ENCODE measurements at regions not wholly inside any gene's neighbourhood (a gene's known extent, or its start where the extent isn't known, plus 50 kb on each side); places are given as distances from the start of the nearest gene placed in this dataset.

DNA sequence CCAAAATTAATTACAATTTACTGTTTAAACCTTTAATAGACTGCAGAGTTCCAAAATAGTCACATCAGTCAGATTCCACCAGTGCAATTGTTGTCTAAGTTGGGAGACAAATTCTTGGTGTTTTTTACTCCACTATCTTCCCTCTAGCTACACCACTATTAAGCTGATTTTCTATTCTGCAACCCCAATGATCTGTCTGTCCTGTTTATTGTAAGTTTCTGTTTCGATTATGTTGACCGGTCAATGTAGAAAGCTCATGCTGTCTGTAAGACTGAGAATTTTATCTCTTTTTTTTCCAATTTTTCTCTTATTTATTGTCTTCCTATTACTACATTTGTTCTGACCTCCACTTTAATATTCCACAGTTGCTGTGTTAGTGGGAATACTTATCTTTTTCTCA, 557.5 kb downstream of the SH2D4B start:
- H3K27ac ChIP-seq (ENCODE audit: low read length) = no peak overlapping the region
- no peak overlapping the region for H2AFZ ChIP-seq (ENCODE audit: low read depth, low read length)
- H3K4me1 ChIP-seq (ENCODE audit: insufficient read depth, low read length) = no peaks in the 10 kb centered on the region
- H3K4me3 ChIP-seq (ENCODE audit: low read depth in 1 of 2, low read length in 2 of 2) = no peak overlapping the region
- H3K9me3 ChIP-seq (ENCODE audit: insufficient read depth, low read length, severe bottlenecking) = no peaks in the 10 kb centered on the region
- H3K4me2 ChIP-seq (ENCODE audit: insufficient read depth, low read length) = no peak overlapping the region
- no peak overlapping the region for H3K9ac ChIP-seq (ENCODE audit: low read depth, low read length)
- no peaks in the 10 kb centered on the region for H3K79me2 ChIP-seq (ENCODE audit: insufficient read depth, low read length)
- no peaks in the 10 kb centered on the region for H4K20me1 ChIP-seq (ENCODE audit: insufficient read depth, low read length)
- no peaks in the 10 kb centered on the region for H3K36me3 ChIP-seq (ENCODE audit: insufficient read depth, low read length)
- no peaks in the 10 kb centered on the region for H3K27me3 ChIP-seq (ENCODE audit: insufficient read depth, low read length, poor library complexity)
- DNase-seq (no peak), ATAC-seq (ENCODE audit: insufficient read depth, low read depth) (no peak)
- TF ChIP-seq, protein P1, sequence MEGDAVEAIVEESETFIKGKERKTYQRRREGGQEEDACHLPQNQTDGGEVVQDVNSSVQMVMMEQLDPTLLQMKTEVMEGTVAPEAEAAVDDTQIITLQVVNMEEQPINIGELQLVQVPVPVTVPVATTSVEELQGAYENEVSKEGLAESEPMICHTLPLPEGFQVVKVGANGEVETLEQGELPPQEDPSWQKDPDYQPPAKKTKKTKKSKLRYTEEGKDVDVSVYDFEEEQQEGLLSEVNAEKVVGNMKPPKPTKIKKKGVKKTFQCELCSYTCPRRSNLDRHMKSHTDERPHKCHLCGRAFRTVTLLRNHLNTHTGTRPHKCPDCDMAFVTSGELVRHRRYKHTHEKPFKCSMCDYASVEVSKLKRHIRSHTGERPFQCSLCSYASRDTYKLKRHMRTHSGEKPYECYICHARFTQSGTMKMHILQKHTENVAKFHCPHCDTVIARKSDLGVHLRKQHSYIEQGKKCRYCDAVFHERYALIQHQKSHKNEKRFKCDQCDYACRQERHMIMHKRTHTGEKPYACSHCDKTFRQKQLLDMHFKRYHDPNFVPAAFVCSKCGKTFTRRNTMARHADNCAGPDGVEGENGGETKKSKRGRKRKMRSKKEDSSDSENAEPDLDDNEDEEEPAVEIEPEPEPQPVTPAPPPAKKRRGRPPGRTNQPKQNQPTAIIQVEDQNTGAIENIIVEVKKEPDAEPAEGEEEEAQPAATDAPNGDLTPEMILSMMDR (IDR thresholded peaks at IDR 0.05; ENCODE audit: borderline replicate concordance, extremely low read depth, low read length, poor library complexity, severe bottlenecking) = no peak
- TF ChIP-seq EZH2 (IDR thresholded peaks at IDR 0.05; ENCODE audit: borderline replicate concordance, low read depth, low read length, severe bottlenecking) = no peak

DNA sequence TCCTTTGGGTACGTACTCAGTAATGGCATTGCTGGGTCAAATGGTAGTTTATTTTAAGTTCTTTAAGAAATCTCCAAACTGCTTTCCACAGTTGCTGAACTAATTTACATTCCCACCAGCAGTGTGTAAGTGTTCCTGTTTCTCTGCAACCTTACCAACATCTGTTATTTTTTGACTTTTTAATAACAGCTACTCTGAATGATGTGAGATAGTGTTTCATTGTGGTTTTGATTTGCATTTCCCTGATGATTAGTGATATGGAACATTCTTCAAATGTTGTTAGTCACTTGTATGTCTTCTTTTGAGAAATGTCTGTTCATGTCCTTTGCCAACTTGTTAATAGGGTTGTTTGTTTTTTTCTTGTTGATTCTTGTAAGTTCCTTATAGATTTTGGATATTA, 558.9 kb downstream of the SH2D4B start:
- H4K20me1 ChIP-seq (ENCODE audit: insufficient read depth, low read length) = no peaks in the 10 kb centered on the region
- no peak overlapping the region for H2AFZ ChIP-seq (ENCODE audit: low read depth, low read length)
- no peak overlapping the region for H3K27ac ChIP-seq (ENCODE audit: low read length)
- H3K36me3 ChIP-seq (ENCODE audit: insufficient read depth, low read length) = no peaks in the 10 kb centered on the region
- no peak overlapping the region for H3K4me2 ChIP-seq (ENCODE audit: insufficient read depth, low read length)
- no peak overlapping the region for H3K4me3 ChIP-seq (ENCODE audit: low read depth in 1 of 2, low read length in 2 of 2)
- no peak overlapping the region for H3K9ac ChIP-seq (ENCODE audit: low read depth, low read length)
- H3K4me1 ChIP-seq (ENCODE audit: insufficient read depth, low read length) = no peaks in the 10 kb centered on the region
- TF ChIP-seq EZH2 (IDR thresholded peaks at IDR 0.05; ENCODE audit: borderline replicate concordance, low read depth, low read length, severe bottlenecking) = no peak
- TF ChIP-seq, protein P1 (IDR thresholded peaks at IDR 0.05; ENCODE audit: borderline replicate concordance, extremely low read depth, low read length, poor library complexity, severe bottlenecking) = no peak
- no peaks in the 10 kb centered on the region for H3K27me3 ChIP-seq (ENCODE audit: insufficient read depth, low read length, poor library complexity)
- H3K9me3 ChIP-seq (ENCODE audit: insufficient read depth, low read length, severe bottlenecking) = no peaks in the 10 kb centered on the region
- DNase-seq (no peak), ATAC-seq (ENCODE audit: insufficient read depth, low read depth) (no peak)
- H3K79me2 ChIP-seq (ENCODE audit: insufficient read depth, low read length) = no peaks in the 10 kb centered on the region

DNA sequence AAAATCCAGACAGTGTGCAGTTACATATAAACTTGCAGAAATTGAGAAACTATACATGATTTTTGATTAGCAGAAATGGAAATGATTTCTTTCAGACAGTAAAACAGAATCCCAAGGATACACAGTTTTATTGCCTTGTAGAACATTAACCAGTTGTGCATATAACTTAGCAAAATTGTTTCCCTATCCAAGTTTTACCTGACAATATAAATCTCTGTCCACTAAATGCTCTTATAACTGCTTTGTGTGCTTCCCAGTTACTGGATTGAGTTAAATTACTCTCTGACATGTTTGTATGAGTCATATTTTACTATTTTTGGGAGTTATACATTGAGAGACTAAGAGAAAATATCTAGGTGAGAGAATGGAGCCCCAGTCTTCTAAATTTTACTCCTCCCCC, 563.4 kb downstream of the SH2D4B start:
- no peak for ATAC-seq (ENCODE audit: insufficient read depth, low read depth)
- TF ChIP-seq EZH2 (IDR thresholded peaks at IDR 0.05; ENCODE audit: borderline replicate concordance, low read depth, low read length, severe bottlenecking) = no peak
- TF ChIP-seq, protein P1 (IDR thresholded peaks at IDR 0.05; ENCODE audit: borderline replicate concordance, extremely low read depth, low read length, poor library complexity, severe bottlenecking) = no peak
- Histone ChIP-seq H2AFZ (ENCODE audit: low read depth, low read length) (no peak overlapping the region), H3K4me1 (ENCODE audit: insufficient read depth, low read length) (no peaks in the 10 kb centered on the region), H3K36me3 (ENCODE audit: insufficient read depth, low read length) (no peaks in the 10 kb centered on the region), H3K4me2 (ENCODE audit: insufficient read depth, low read length) (no peak overlapping the region), H3K9me3 (ENCODE audit: insufficient read depth, low read length, severe bottlenecking) (no peaks in the 10 kb centered on the region), H3K27me3 (ENCODE audit: insufficient read depth, low read length, poor library complexity) (no peaks in the 10 kb centered on the region), H3K4me3 (ENCODE audit: low read depth in 1 of 2, low read length in 2 of 2) (no peak overlapping the region), H4K20me1 (ENCODE audit: insufficient read depth, low read length) (no peaks in the 10 kb centered on the region), H3K27ac (ENCODE audit: low read length) (no peak overlapping the region), H3K9ac (ENCODE audit: low read depth, low read length) (no peak overlapping the region), H3K79me2 (ENCODE audit: insufficient read depth, low read length) (no peaks in the 10 kb centered on the region)
- no peak for DNase-seq

DNA sequence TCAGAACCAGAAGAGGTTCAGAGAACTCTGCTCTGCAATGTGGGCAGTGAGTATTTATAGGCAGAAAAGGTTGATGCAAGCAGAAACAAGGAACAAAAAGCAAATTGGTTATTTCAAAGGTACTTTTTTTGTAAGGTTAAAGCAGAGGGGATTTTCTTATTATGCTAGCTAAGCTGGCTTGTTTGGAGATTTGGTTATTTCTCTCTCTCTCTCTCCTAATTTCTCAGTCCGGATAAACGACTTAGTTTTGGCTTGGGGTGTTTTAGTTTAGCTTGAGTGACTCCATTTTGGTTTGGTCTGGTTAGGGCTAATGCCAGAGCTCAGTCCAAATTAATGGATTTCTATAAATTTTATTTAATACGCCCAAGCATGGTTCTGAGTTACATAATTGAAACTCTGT, 566.8 kb downstream of the SH2D4B start:
- Histone ChIP-seq H4K20me1 (ENCODE audit: insufficient read depth, low read length) (no peaks in the 10 kb centered on the region), H3K27me3 (ENCODE audit: insufficient read depth, low read length, poor library complexity) (no peaks in the 10 kb centered on the region), H3K4me2 (ENCODE audit: insufficient read depth, low read length) (no peak overlapping the region), H3K9me3 (ENCODE audit: insufficient read depth, low read length, severe bottlenecking) (no peaks in the 10 kb centered on the region), H2AFZ (ENCODE audit: low read depth, low read length) (no peak overlapping the region), H3K79me2 (ENCODE audit: insufficient read depth, low read length) (no peaks in the 10 kb centered on the region), H3K4me1 (ENCODE audit: insufficient read depth, low read length) (no peaks in the 10 kb centered on the region), H3K4me3 (ENCODE audit: low read depth in 1 of 2, low read length in 2 of 2) (no peak overlapping the region), H3K36me3 (ENCODE audit: insufficient read depth, low read length) (no peaks in the 10 kb centered on the region), H3K27ac (ENCODE audit: low read length) (no peak overlapping the region), H3K9ac (ENCODE audit: low read depth, low read length) (no peak overlapping the region)
- TF ChIP-seq EZH2 (IDR thresholded peaks at IDR 0.05; ENCODE audit: borderline replicate concordance, low read depth, low read length, severe bottlenecking) = no peak
- TF ChIP-seq, protein P1 (IDR thresholded peaks at IDR 0.05; ENCODE audit: borderline replicate concordance, extremely low read depth, low read length, poor library complexity, severe bottlenecking) = no peak
- ATAC-seq (ENCODE audit: insufficient read depth, low read depth) (no peak), DNase-seq (no peak)
